HG03175 (cell line): ENCODE measurements at regions not wholly inside any gene's neighbourhood (a gene's known extent, or its start where the extent isn't known, plus 50 kb on each side); places are given as distances from the start of the nearest gene placed in this dataset.
"Not testable (repeated sequence)": the region's sequence is repeated elsewhere in the genome, so short reads cannot be mapped to it uniquely, and the experiment has no call there.

ENCODE experiments used
- ATAC-seq: cut with Tn5 transposase; IDR thresholded peaks from one replicate; pipeline ENCODE4 v1.9.1; 2021; ENCODE audit warnings: mild to moderate bottlenecking, moderate library complexity; ENCODE audit not compliant: unreplicated experiment

DNA sequence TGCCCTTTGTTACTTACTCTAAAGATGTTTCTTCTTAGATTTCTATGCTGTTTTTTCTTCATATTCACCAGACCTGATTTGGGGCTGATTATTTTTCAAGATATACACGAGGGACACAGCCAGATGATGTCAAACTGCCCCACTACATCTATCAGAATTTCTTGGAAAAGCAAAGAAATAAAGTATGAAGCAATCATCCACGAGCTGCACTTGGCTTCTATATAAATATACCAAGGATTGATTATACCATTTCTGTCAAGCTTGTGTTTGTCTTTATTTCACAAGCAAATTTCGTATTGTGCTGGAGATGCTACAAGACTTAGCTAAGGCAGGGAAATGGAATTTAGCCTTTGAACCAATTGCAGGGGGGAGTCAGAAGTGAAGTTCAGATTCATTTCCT, 715.1 kb upstream of the NR2F2 start:
- no peak for ATAC-seq

DNA sequence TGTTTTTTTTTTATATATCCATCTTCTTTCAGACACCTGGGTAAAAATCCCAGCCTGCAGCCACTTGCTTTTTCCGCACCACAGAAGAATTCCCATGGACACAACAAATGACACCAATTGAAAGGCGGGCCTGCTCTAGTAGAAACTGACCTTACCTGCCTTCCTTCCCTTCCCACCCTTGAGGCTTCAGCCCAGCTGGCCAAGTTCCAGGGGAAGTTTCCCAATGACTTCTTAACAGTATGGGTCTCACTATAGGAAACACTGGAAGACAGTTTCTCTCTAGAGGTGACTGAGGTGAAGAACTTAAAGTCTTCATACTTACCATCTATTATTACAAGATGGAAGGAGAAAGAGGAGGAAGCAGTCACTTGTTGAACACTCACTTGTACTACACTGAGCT, 714.2 kb upstream of the NR2F2 start:
- no peak for ATAC-seq

DNA sequence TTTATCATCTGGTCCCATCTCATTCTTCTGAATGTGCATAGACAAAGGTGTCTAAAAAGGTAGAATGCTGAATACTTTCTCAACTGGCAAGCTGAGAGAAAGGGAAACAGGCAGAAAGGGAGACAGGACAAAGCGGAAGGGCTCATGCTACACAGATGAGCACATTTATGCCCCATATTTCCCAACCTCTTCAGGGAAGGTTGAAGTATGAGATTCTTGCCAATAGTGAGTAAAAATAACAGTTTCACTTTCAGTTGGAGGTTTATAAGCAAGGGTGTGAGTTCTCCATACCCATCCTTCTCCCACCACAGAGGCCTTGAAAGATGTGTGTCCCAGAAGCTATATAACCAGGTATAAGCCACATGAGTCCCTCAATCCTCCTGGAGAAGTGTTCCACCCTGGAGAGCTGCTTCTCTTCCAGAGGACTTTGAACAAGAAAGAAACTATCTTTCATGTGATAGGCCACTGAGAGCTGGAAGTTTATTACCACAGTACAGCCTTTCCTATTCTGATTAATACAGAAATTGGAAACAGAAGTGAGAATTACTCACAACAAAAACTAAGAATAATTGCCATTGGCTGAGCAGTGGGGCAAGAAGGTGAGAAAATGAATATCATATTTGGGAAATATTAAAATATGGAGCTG, 709.4 kb upstream of the NR2F2 start:
- ATAC-seq = no peak

DNA sequence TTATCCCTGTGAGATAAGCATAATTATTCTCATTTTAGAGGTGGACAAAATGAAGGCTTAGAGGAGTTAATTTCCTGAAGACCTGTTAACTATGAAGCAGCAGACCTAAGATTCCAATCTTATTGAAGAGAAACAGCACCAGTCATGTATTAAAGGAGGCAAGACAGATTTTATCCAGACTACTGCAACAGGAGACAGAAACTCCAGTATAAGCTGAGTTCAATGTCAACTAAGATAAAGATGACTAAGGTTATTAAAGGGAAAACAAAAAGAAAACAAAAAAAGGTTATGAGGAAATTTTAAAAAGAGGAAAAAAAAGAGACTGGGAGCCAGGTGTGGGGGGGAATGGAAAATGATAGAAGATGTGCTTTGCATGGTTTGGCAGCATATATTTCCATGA, 707.7 kb upstream of the NR2F2 start:
- no peak for ATAC-seq

DNA sequence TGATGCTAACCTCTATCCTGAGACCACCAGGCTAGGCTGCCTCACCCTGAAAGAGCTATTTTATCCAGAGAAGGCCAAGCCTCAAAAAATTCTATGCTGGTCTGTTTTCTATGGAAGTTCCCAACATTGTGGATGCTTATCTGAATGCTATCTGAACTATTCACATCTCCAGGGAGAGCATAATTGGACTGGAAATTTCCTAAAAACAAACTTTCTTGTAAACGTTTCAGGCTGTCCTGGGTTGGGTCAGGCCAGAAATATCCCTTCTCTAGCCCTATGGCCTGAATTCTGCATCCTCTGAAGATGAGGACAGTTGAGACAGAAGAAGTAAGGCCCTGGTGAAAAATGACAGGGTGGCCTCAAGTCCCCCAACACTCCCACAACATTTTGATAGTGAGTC, 706.4 kb upstream of the NR2F2 start:
- no peak for ATAC-seq

DNA sequence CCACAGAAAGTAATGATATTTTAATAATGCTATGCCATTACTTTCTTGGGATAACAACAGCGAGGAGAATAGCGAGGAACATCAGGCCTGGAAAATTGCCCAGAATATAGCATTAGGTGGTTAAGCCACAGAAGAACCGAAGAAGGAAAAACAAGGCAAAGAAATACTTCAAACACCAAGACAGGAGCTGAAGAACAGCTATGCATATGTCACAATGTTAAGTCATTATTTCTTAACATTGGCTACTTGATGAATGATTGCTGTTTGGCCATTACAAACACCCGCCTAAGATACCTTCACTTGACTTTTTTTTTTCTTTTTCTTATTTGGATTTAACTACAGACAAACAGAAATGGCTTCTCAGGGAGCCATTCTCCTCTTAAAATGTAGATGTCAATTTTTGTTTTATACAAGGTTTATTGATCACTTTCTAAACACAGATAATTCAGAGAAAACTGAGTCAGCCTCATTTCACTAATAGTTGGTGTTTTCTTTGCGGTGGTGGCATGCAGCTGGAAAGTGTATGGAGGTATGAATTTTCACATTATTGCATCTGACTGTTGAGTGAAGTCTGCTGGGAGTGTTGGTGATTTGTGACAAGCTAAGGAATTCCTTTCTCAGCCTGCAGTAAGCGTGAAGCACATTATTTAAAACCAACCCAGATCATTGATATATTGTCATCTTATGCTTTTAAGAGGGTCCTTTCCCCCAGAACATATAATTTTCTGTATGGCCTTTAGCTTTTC, 705.7 kb upstream of the NR2F2 start:
- no peak for ATAC-seq

DNA sequence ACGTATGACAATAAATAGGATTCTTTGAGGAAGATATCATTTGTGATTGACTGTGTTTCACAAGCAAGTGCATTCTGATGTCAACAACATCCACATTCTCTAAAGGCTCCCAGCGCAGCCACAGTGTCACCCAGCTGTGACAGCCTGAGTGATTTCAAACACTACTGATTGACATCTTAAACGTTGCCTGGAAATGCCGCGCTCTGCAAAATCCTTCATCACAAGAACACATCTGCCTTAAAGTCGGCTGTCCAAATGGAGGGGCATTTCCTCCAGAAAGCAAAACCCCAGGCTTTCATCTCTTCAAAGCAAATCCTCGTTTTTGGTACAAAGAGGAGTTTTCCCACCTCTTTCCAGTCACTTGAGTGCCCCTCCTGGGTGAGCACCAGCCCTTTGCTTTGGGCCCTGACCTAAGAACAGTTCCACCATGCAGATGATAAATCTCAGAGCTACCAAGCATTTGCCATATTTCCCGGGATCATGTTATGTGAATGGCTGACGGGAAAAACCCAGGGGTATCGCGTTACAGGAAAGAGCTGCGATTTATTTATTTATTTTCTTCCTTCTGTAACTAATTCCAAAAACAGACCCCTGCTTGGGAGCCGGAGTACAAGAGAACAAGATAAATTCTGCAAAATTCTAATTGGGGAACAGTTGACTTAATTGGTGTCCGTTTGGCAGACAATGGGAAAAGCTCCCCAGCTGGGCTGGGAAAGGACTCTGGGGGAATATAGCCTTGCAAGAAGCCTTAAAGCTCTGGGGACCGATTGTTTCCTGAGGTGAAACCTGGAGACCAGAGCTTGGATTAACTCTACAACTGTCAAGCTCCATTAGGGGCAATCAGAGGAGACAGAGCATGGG, 703.8 kb upstream of the NR2F2 start:
- no peak for ATAC-seq

DNA sequence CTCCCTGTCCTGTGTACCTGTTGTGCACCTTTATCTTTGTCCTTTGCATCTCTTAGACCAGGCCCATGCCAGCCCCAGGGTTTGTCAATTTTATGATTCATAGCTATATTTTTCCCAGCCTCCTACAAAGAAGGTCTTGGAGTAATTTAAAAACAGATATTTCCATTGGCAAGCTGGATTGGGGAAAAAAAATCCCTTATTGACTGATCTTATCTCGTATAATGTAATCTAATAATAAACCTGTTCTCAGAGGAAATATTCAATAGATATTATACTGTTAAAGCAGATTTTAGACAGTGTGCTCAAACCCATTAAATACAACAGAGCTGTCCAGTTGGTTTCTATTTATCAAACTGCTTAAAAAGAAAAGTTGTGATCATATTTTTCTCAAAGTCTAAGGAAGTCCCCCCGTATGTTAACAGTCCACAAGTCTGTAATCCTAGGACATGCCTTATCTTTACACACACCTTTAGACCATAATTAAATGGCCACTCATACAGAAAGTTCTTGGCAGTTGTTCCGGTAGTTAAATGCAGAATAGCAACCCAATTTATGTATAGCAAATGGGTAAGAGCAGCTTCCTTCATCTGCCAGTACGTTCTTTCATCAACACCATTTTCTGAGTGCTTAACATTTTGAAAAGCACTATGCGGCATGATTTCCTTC, 700.9 kb upstream of the NR2F2 start:
- no peak for ATAC-seq

DNA sequence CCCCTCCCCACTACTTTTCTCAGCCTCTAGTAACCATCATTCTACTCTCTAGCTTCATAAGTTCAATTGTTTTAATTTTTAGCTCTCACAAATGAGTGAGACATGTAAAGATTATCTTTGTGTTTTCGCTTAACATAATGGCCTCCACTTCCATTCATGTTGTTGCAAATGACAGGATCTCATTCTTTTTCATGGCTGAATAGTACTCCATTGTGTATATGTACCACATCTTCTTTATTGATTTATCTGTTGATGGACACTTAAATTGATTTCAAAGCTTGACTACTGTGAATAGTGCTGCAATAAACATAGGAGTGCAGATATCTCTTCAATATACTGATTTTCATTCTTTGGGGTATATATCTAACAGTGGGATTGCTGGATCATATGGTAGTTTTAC, 699.8 kb upstream of the NR2F2 start:
- no peak for ATAC-seq

DNA sequence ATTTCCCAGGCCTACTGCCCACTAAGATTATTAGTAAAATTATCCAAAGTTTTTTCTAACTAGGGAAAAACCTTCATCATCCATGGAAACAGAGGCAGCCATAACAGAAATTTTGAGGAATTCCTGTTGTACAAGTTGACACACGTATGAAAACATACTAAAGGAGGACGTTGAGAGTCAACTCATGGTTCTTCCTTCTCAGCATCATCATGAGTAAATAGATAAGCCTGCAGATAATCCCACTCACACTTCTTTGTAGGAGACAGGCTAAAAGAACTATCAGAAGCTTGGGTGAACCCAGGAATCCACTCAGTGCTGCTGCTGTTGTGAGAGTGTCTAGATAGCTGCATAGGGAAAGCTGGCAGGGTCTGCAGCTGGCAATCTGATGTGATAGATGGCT, 694.8 kb upstream of the NR2F2 start:
- no peak for ATAC-seq

DNA sequence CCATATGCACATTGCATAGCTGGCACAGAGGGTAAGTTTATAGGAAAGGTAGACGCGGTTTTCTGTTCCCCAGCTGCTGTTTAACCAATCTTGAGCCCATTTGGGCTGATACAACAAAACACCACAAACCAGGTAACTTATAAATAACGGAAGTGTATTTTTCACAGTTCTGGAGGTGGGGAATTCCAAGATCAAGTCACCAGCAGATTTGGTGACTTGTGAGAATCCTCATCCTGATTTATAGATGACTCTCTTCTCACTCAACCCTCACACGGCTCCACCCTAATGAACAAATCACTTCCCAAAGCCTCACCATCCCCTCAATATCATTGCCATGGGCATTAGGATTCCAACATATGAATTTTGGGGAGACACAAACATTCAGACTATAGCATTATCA, 694.4 kb upstream of the NR2F2 start:
- no peak for ATAC-seq

DNA sequence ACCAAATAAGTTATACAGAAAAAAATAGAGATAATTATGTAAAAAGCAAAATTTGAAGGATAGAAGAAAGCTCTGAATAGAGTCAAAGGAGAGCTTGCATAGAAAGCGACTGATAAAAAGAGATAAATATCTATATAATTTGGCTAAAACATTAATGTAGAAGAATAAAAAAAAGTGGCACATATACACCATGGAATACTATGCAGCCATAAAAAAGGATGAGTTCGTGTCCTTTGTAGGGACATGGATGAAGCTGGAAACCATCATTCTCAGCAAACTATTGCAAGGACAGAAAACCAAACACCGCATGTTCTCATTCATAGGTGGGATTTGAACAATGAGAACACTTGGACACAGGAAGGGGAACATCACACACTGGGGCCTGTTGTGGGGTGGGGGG, 693.3 kb upstream of the NR2F2 start:
- not testable (repeated sequence) for ATAC-seq

DNA sequence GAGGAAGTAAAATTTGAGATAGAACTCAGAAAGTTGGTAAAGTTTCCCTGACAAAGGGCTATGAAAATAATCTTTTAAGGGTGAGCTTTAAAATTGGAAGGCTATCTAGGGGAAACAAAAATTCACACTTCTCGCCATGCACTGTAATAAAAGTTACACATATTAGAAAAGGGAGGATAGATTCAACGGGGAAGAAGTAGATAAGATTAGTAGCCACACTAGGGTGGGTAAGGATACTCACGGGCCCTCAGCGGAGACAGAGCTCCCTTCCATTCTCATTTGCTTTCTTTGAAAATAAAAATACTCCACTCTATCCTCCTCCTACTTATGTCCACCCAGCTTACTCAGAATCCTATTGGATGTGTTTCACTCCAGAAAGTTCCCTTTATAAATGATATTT, 691.3 kb upstream of the NR2F2 start:
- ATAC-seq = no peak

DNA sequence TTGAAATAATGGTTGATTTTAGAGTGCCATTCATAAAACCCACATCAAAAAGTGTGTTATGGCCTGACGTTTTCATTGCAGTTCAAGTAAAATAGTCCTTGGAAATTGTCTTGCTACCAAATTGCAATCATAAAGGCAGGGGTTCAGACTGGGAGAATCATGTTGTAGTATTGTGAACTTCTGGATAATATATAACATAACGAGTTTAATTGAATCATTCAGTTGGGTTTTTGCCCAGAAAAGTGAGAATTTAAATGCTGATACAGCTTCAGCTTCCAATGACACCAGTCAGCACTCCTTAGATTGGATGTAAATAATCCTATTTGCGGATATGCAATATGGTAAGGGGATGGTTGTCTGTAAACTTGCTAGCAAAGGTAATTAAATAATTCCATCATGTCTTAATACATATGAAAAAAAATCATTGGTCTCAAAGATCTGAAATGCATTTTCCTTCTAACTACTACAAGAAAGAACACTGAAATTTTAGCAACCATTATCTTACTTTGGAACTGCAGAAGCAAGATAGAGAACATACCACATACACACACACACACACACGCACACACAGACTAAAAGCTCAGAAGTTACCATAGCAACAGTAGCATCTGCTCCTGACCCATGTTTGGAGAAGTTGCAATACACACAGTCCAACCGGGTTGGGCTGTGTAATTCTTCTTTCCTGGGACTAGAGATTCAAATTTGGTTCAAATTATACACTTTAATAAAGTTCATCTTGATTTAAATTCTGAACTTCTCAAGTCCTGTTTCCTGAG, 686.2 kb upstream of the NR2F2 start:
- no peak for ATAC-seq

DNA sequence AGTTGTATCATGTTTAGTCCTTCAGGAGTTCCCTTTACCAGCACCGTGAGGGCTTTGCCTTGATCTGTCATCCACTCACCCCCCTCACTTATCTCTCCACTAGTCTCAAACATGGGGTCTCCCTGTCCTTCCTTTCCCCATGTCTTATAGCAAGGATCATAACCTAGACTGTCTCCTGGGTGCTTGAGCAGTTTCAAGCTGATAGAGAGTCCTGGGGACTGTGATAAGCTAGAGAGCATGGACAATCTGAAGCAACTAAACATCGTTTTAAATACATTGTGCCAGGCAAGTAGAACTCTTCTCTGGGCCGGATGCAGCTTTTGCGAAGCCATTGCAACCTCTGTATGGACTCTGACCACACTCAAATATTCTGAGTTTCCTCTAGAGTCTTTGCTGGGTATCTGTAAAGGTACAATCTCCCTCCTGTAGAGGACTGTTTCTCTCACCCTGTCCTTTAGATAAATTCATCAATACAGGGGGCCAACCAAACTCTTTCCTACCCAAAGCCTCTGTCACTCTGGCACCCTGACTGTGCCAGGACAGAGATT, 684.6 kb upstream of the NR2F2 start:
- ATAC-seq = no peak

DNA sequence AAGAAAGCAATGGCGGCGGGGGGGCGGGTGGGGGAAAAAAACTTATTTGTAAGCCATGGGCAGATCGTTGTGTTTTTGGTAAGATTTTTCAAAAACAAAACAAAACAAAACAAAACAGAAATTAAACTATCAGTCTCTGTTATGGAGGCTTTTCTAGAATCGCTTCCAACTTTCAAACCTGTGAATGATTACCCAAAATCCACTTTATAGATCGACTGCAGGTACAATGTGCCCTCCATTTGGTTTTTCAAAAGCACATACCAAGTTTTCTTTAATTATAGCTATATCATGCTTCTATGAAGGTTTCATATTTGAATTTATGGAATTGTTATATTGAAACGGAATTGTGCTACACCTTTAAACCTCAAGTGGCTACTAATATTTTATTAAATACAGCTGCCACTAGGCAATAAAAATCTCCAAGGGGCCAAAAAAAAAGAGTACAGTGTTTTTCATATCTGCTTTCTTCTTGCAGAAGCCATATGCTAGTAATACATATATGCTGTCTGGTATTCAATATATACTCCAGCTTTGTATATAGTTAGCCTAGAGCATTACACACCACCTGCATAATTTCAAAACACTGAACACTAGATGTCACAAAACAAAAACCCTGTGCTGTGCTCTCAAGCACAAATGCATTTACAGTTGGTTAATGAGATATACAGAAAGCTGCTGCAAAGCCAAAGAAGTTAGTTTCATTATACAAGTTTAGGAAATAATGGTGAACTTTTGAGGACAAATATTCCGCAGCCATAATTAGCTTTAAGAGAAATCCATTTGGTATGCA, 683.8 kb upstream of the NR2F2 start:
- no peak for ATAC-seq

DNA sequence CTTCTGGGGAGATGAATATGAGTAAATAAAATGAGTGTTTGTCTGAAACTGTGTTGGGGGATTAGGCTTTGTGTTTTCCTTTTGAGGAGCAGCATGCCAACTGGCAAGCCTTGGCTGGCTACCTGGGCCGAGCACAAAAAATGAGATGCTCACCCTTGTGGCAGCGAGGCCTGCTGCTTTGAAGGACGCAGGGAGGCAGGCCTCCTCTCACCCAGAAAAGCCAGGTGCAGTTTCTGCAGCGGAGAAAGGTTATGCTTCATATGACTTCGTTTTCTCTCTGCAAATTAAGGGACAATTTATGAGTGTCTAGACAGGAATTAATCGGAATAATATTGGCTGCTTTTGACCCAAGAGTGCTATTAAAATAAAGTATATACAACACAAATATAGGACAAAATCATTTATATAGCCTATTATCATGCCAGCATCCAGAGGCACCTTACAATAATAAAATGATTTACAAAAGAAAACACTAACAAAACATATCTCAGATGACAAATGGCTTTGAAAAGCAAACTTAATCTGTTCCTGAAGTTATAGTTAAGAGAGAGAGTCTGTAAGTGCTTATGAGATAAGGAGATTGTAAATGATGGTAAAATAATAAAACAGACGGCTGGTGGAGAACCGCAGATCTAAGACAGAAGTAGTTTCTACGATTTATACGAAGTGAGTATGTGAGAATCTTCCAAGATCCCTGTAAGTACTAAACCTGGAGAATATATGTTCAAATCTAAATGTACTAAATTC, 682.8 kb upstream of the NR2F2 start:
- ATAC-seq = no peak

DNA sequence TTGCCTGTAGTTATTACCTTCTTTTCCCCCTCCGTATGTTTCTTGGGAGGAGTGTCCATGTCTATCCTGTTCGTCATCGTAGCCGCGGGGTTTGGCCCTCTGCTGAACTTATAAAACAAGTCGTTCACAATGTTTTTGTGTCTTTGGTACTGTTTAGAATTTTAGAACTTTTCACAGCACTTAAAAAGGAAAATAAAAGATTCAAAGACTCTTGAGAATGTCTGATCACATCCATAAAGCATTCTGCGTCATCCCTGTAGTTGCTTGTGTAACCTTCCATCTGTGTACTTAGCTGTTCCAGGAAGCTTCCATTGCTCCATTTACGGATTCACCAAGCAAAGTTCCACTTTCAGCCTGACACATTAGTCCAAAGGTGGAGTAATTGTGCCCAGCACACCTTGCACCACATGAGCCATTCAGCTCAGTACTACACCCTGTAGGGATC, 677.1 kb upstream of the NR2F2 start:
- ATAC-seq = no peak
